B cell (primary cell): ENCODE measurements at regions not wholly inside any gene's neighbourhood (a gene's known extent, or its start where the extent isn't known, plus 50 kb on each side); places are given as distances from the start of the nearest gene placed in this dataset.

Experiments used
- ATAC-seq: fragments of 200-7000 bp; cut with Tn5 transposase; one replicate; pipeline ENCODE4 v1.10.0; 2021; ENCODE audit warnings: low read depth, mild to moderate bottlenecking, moderate number of reproducible peaks, moderate library complexity
- CTCF ChIA-PET: fragments of 350-600 bp; sonication (Branson Sonifier 250); formaldehyde crosslinking; loops from one replicate; lab custom pipeline; 2021; ENCODE audit warnings: antibody characterized with exemption, inconsistent platforms; lab: Charles Lee
- POLR2A ChIA-PET: fragments of 350-600 bp; sonication (Branson Sonifier 250); formaldehyde crosslinking; loops from one replicate; lab custom pipeline; 2021; ENCODE audit warnings: antibody characterized with exemption; lab: Charles Lee
- DNase-seq: peaks from one replicate; pipeline ENCODE4 v3.0.0; 2013
- H2AFZ ChIP-seq: 2 replicates; pipeline ENCODE4 v1.6.1; 2012; ENCODE audit warnings: mild to moderate bottlenecking, low read depth, low read length; ENCODE audit not compliant: insufficient read depth, poor library complexity, severe bottlenecking
- H3K27ac ChIP-seq, 2 donors: 1 replicate in 1 of 2; 2 replicates in 1 of 2; pipeline ENCODE4 v1.5.1; 2012 to 2013; ENCODE audit warnings: low read length in 2 of 2, mild to moderate bottlenecking in 2 of 2, moderate library complexity in 1 of 2
- H3K27me3 ChIP-seq, 4 experiments: fragments of 200-600 bp in 1 of 4; sonication (generic) in 1 of 4; replicated peaks in 1 of 4; 1 replicate in 2 of 4; 2 replicates in 2 of 4; pipeline versions ENCODE4 v1.6.1 to v1.7.0; 2013 to 2016; ENCODE audit warnings: low read length in 3 of 4, mild to moderate bottlenecking in 2 of 4, mixed read lengths in 1 of 4, moderate library complexity in 1 of 4; ENCODE audit not compliant: insufficient read depth in 4 of 4, control insufficient read depth in 3 of 4; ENCODE audit errors: control extremely low read depth in 1 of 4
- H3K36me3 ChIP-seq, 2 experiments: replicated peaks in 1 of 2; 1 replicate in 1 of 2; 2 replicates in 1 of 2; pipeline versions ENCODE4 v1.6.1 to v1.7.1; 2013; ENCODE audit warnings: low read length in 1 of 2; ENCODE audit not compliant: insufficient read depth in 2 of 2, control insufficient read depth in 1 of 2; ENCODE audit errors: control extremely low read depth in 1 of 2, extremely low read depth in 1 of 2
- H3K4me1 ChIP-seq, 2 donors: fragments of 200-600 bp in 1 of 2; sonication (generic) in 1 of 2; 1 replicate in 1 of 2; 2 replicates in 1 of 2; pipeline versions ENCODE4 v1.5.1 to v1.6.1; 2013 to 2017; ENCODE audit warnings: low read length in 2 of 2; ENCODE audit not compliant: control insufficient read depth in 2 of 2, insufficient read depth in 2 of 2
- H3K4me2 ChIP-seq: replicated peaks from 2 replicates; pipeline ENCODE3; 2012; ENCODE audit warnings: mild to moderate bottlenecking, low read depth, low read length; ENCODE audit not compliant: poor library complexity, severe bottlenecking
- H3K4me3 ChIP-seq, 5 experiments: fragments of 200-600 bp in 1 of 5; sonication (generic) in 1 of 5; 1 replicate in 3 of 5; 2 replicates in 2 of 5; pipeline versions ENCODE4 v1.5.1 to v1.7.0; 2011 to 2016; ENCODE audit warnings: low read length in 4 of 5, mild to moderate bottlenecking in 4 of 5, low read depth in 2 of 5, control low read depth in 1 of 5, moderate library complexity in 1 of 5; ENCODE audit not compliant: insufficient read depth in 1 of 5; ENCODE audit errors: control extremely low read depth in 1 of 5, extremely low read depth in 1 of 5
- H3K79me2 ChIP-seq: fragments of 200-600 bp; sonication (generic); one replicate; pipeline ENCODE4 v1.6.0; 2016; ENCODE audit warnings: low read length; ENCODE audit not compliant: control insufficient read depth, insufficient read depth
- H3K9ac ChIP-seq: fragments of 200-600 bp; sonication (generic); 2 replicates; pipeline ENCODE4 v1.6.1; 2017; ENCODE audit warnings: mild to moderate bottlenecking, low read length, moderate library complexity
- H3K9me3 ChIP-seq, 3 donors: one replicate each; pipeline versions ENCODE4 v1.6.1 to v1.7.1; 2013; ENCODE audit warnings: low read length in 2 of 3; ENCODE audit not compliant: control insufficient read depth in 2 of 3, insufficient read depth in 1 of 3; ENCODE audit errors: control extremely low read depth in 1 of 3
- H4K20me1 ChIP-seq: 2 replicates; pipeline ENCODE4 v1.6.0; 2012; ENCODE audit warnings: mild to moderate bottlenecking, low read length; ENCODE audit not compliant: insufficient read depth, control insufficient read depth, poor library complexity, severe bottlenecking
- H3K27ac Mint-ChIP-seq: one replicate; pipeline ENCODE4 v1.8.0; 2021; ENCODE audit warnings: mixed read lengths
- H3K27me3 Mint-ChIP-seq: one replicate; pipeline ENCODE4 v1.8.0; 2021; ENCODE audit warnings: mixed read lengths
- H3K4me1 Mint-ChIP-seq: one replicate; pipeline ENCODE4 v1.8.0; 2021; ENCODE audit warnings: mixed read lengths
- H3K4me3 Mint-ChIP-seq: one replicate; pipeline ENCODE4 v1.8.0; 2021; ENCODE audit warnings: mixed read lengths
- H3K9me3 Mint-ChIP-seq: one replicate; pipeline ENCODE4 v1.8.0; 2022; ENCODE audit warnings: mixed read lengths; ENCODE audit not compliant: insufficient read depth
- CTCF ChIP-seq: fragments of 200-600 bp; IDR thresholded peaks from one replicate; pipeline ENCODE4 v1.8.0; 2022; ENCODE audit warnings: antibody characterized with exemption, mild to moderate bottlenecking
- EZH2 ChIP-seq: IDR thresholded peaks from 2 replicates; pipeline ENCODE4 v1.6.1; 2012; ENCODE audit warnings: borderline replicate concordance, low read depth, mild to moderate bottlenecking, moderate library complexity, low read length; ENCODE audit not compliant: insufficient read depth, poor library complexity, severe bottlenecking
- WGBS: methylation state at CpG from one replicate; pipeline ENCODE4 v1.1.5; 2013; ENCODE audit warnings: missing lambda C conversion rate; ENCODE audit not compliant: insufficient coverage; 5-methylcytosine and 5-hydroxymethylcytosine counted together
- intact Hi-C: fragments of 100-400 bp; cut with micrococcal nuclease; formaldehyde crosslinking; loops from one replicate; pipeline ENCODE4 v1.10.0; 2022

- ATAC-seq (no peak), DNase-seq (no peak)
- no peak overlapping the region for H3K4me3 ChIP-seq
- Mint-ChIP-seq H3K4me1 (no peaks in the 10 kb centered on the region), H3K4me3 (no peak overlapping the region), H3K27ac (no peak overlapping the region), H3K9me3 (no peaks in the 10 kb centered on the region), H3K27me3 (peaks cover 5% of the 10 kb centered on the region)
- no peak overlapping the region for H3K27ac ChIP-seq
- no peaks in the 10 kb centered on the region for H4K20me1 ChIP-seq
- H3K36me3 ChIP-seq, result no peaks in the 10 kb centered on the region
- peaks cover 0 to 2% (median 0%) of the 10 kb centered on the region in 3 donors for H3K9me3 ChIP-seq
- no peaks in the 10 kb centered on the region for H3K27me3 ChIP-seq
- WGBS, result no CpG with 5 or more reads among the region's 4 CpGs
- no peaks in the 10 kb centered on the region for H3K79me2 ChIP-seq
- no peak overlapping the region for H2AFZ ChIP-seq
- ChIA-PET POLR2A (no interaction called here), CTCF (no interaction called here)
- no peak for TF ChIP-seq EZH2
- no peak for TF ChIP-seq CTCF
- intact Hi-C loops, result no loop called here
- no peak overlapping the region for H3K9ac ChIP-seq
- H3K4me1 ChIP-seq, result no peaks in the 10 kb centered on the region
- H3K4me2 ChIP-seq, result no peak overlapping the region
These were observed 89.9 kb upstream of the PRICKLE1 start for GRCh38 chr12:42679466-42679865.

GRCh38 chr12:42677461-42677860 lies 87.9 kb upstream of the PRICKLE1 start:
- no peak for TF ChIP-seq CTCF
- no peak for TF ChIP-seq EZH2
- no peaks in the 10 kb centered on the region for H3K4me1 Mint-ChIP-seq
- Histone ChIP-seq H2AFZ (no peak overlapping the region), H3K4me1 (no peaks in the 10 kb centered on the region), H3K9me3 (peaks cover 0 to 2% (median 0%) of the 10 kb centered on the region in 3 donors), H3K36me3 (no peaks in the 10 kb centered on the region), H3K9ac (no peak overlapping the region), H3K27me3 (no peaks in the 10 kb centered on the region), H3K27ac (no peak overlapping the region), H3K4me3 (no peak overlapping the region), H3K79me2 (no peaks in the 10 kb centered on the region), H4K20me1 (no peaks in the 10 kb centered on the region), H3K4me2 (no peak overlapping the region)
- CTCF ChIA-PET, result no interaction called here
- DNase-seq, result no peak
- intact Hi-C loops, result no loop called here
- WGBS, result 86% methylated on average over 1 of the region's 2 CpGs
- H3K27ac Mint-ChIP-seq, result no peak overlapping the region
- no peak overlapping the region for H3K4me3 Mint-ChIP-seq
- H3K9me3 Mint-ChIP-seq, result no peaks in the 10 kb centered on the region
- POLR2A ChIA-PET, result no interaction called here
- no peak for ATAC-seq
- peaks cover 4% of the 10 kb centered on the region for H3K27me3 Mint-ChIP-seq
